NB4 (cell line): ENCODE measurements at regions not wholly inside any gene's neighbourhood (a gene's known extent, or its start where the extent isn't known, plus 50 kb on each side); places are given as distances from the start of the nearest gene placed in this dataset.

Experiments
- DNase-seq: peaks from one replicate; pipeline ENCODE4 v3.0.0; 2010; ENCODE audit warnings: low read depth
- H3K4me3 ChIP-seq: one replicate; pipeline ENCODE4 v1.5.1; 2011; ENCODE audit warnings: mild to moderate bottlenecking, low read depth, low read length, moderate library complexity
- CTCF ChIP-seq: IDR thresholded peaks from one replicate; pipeline ENCODE4 v1.5.1; 2012; ENCODE audit warnings: low read depth, low read length
- MYC ChIP-seq: IDR thresholded peaks from 2 replicates; pipeline ENCODE4 v1.6.1; 2011; ENCODE audit warnings: low read depth, low read length
- POLR2A ChIP-seq: IDR thresholded peaks from 2 replicates; pipeline ENCODE4 v1.6.1; 2011; ENCODE audit warnings: mild to moderate bottlenecking; ENCODE audit not compliant: insufficient read length; ENCODE audit errors: extremely low read depth
- TF ChIP-seq, protein P1 (sequence below): IDR thresholded peaks from 2 replicates; pipeline ENCODE4 v1.6.1; 2011; ENCODE audit warnings: low read depth, low read length

GRCh38 chr9:16202914-16203728 lies 650.3 kb downstream of the CCDC171 start:
- H3K4me3 ChIP-seq: no peak overlapping the region
- TF ChIP-seq MYC: no peak
- TF ChIP-seq POLR2A: no peak
- TF ChIP-seq, protein P1, sequence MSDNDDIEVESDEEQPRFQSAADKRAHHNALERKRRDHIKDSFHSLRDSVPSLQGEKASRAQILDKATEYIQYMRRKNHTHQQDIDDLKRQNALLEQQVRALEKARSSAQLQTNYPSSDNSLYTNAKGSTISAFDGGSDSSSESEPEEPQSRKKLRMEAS: no peak
- no peak for TF ChIP-seq CTCF
- DNase-seq: no peak

DNA sequence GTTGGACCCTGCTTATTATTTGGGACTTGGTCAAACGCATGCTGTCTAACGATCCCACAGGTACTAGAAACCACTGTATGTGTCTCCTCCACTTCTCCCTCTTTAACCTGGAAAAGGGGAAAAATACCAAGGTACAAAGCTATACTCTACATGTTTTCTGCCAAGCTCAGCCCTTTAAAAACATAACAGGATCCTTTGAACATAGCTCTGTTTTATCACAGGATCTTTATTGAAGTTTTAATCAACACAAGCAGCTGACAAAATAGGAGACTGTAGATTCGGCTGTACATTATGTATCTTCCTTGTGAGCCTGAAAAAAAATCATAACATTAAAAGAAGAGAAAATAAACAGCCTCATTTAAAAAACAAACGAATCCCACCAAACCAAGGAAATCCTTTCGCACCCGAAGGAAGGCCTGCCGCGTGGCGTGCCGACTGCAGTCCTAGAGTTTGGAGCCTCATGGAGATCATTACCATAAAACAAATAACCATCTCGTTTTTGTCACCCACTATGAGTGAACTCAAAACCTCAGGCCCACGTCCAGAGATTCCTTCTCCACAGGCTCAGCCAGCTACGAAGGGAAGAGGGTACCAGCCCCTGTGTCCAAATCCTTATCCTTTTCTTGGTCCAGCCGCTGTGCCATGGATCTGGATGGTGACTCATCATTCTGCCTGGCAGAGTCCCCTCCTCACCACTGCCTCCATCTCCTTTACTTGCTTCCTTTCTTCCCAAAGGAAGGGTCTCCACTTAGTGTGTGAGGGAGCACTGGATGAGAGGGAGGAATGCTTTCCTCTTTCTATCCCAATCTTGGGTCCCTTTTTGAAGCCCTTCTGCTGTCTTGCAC lies 651.1 kb downstream of the CCDC171 start:
- TF ChIP-seq MYC: no peak
- no peak for TF ChIP-seq POLR2A
- no peak for TF ChIP-seq CTCF
- TF ChIP-seq, protein P1: no peak
- no peak for DNase-seq

GRCh38 chr9:16205455-16205854 lies 652.6 kb downstream of the CCDC171 start:
- H3K4me3 ChIP-seq: no peak overlapping the region
- no peak for DNase-seq
- TF ChIP-seq, protein P1: no peak
- TF ChIP-seq POLR2A: no peak
- TF ChIP-seq CTCF: no peak
- TF ChIP-seq MYC: no peak

More for the DNA sequence above, 651.1 kb downstream of the CCDC171 start:
- no peak overlapping the region for H3K4me3 ChIP-seq

DNA sequence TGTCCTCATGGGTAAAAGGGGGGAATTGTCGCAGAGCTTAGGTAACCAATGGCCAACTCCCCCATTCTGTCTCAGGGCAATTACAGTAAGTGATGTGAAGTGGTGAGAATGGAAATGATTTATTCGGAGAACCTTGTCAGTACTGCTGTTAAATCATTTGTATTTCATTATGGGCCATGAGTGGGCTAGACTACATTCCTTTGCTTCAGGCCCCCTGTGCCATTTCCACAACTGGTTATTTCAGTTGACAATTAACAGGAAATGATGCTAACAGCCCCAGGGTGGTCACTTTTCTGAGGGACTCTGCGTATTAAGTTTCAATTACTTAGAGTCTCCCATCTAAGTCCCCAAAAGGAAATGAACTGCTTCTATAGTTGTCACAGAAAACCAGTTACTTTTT lies 653.7 kb downstream of the CCDC171 start:
- H3K4me3 ChIP-seq: no peak overlapping the region
- DNase-seq: no peak
- no peak for TF ChIP-seq CTCF
- TF ChIP-seq, protein P1: no peak
- TF ChIP-seq POLR2A: no peak

DNA sequence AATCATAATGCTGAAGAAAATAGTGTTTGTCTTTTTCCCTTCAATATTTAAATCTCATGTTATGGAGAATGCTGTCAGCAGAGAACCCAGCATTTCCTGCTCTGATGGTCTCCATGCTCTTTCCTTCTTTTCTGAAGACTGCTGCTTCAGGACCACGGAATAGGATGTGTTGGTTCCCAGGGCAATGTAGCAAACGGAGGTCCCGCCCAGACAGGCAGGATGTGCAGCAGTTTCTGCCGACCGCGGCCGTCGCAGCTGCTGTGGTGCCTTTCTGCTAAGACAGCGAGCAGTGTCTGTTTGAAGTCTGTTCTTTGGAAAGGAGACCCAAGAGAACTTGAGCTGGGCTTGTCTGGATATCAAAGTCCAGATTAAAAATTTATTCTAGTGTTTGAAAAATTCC lies 654.3 kb downstream of the CCDC171 start:
- no peak for TF ChIP-seq POLR2A
- H3K4me3 ChIP-seq: peak overlapping the region; percentile 25
- peak; percentile 73 for DNase-seq

- TF ChIP-seq POLR2A (no peak), CTCF (no peak), MYC (no peak)
- TF ChIP-seq, protein P1: no peak
- no peak overlapping the region for H3K4me3 ChIP-seq
- no peak for DNase-seq
Observed at GRCh38 chr9:16210440-16210839, 657.6 kb downstream of the CCDC171 start.
